ENCODE measurements at regions not wholly inside any gene's neighbourhood (a gene's known extent, or its start where the extent isn't known, plus 50 kb on each side); places are given as distances from the start of the nearest gene placed in this dataset.

GRCh38 chr5:2696156-2696807 lies 55.2 kb downstream of the IRX2 start:
- Mint-ChIP-seq H3K27me3 (peaks cover 5% of the 10 kb centered on the region), H3K4me3 (no peak overlapping the region), H3K36me3 (no peaks in the 10 kb centered on the region), H3K27ac (no peak overlapping the region), H3K9me3 (peaks cover 3% of the 10 kb centered on the region), H3K4me1 (no peaks in the 10 kb centered on the region)
- no peak for DNase-seq

- Mint-ChIP-seq H3K9me3 (peaks cover 3% of the 10 kb centered on the region), H3K27me3 (no peaks in the 10 kb centered on the region), H3K36me3 (no peaks in the 10 kb centered on the region), H3K4me1 (no peaks in the 10 kb centered on the region), H3K27ac (no peak overlapping the region), H3K4me3 (no peak overlapping the region)
- DNase-seq = no peak
Measured at GRCh38 chr5:2695200-2695891, 56.1 kb downstream of the IRX2 start.

- DNase-seq = no peak
- Mint-ChIP-seq H3K36me3 (no peaks in the 10 kb centered on the region), H3K4me3 (no peak overlapping the region), H3K9me3 (peaks cover 3% of the 10 kb centered on the region), H3K4me1 (no peaks in the 10 kb centered on the region), H3K27me3 (no peaks in the 10 kb centered on the region), H3K27ac (no peak overlapping the region)
Measured at GRCh38 chr5:2691530-2691929, 59.9 kb downstream of the IRX2 start.

GRCh38 chr5:2690293-2690692 lies 61.2 kb downstream of the IRX2 start:
- DNase-seq = no peak
- no peak overlapping the region for H3K27ac Mint-ChIP-seq
- H3K36me3 Mint-ChIP-seq = no peaks in the 10 kb centered on the region
- no peaks in the 10 kb centered on the region for H3K4me1 Mint-ChIP-seq
- no peaks in the 10 kb centered on the region for H3K27me3 Mint-ChIP-seq
- no peak overlapping the region for H3K4me3 Mint-ChIP-seq
- H3K9me3 Mint-ChIP-seq = peaks cover 3% of the 10 kb centered on the region

GRCh38 chr5:2688586-2688985 lies 62.9 kb downstream of the IRX2 start:
- Mint-ChIP-seq H3K4me3 (no peak overlapping the region), H3K9me3 (no peaks in the 10 kb centered on the region), H3K36me3 (no peaks in the 10 kb centered on the region), H3K4me1 (no peaks in the 10 kb centered on the region), H3K27ac (no peak overlapping the region), H3K27me3 (no peaks in the 10 kb centered on the region)
- DNase-seq = no peak

- no peaks in the 10 kb centered on the region for H3K27me3 Mint-ChIP-seq
- no peaks in the 10 kb centered on the region for H3K9me3 Mint-ChIP-seq
- H3K27ac Mint-ChIP-seq = no peak overlapping the region
- no peaks in the 10 kb centered on the region for H3K36me3 Mint-ChIP-seq
- DNase-seq = no peak
- no peaks in the 10 kb centered on the region for H3K4me1 Mint-ChIP-seq
- no peak overlapping the region for H3K4me3 Mint-ChIP-seq
Measured at GRCh38 chr5:2687746-2688145, 63.7 kb downstream of the IRX2 start.

- H3K27me3 Mint-ChIP-seq = no peaks in the 10 kb centered on the region
- H3K36me3 Mint-ChIP-seq = no peaks in the 10 kb centered on the region
- no peak overlapping the region for H3K27ac Mint-ChIP-seq
- no peaks in the 10 kb centered on the region for H3K4me1 Mint-ChIP-seq
- H3K4me3 Mint-ChIP-seq = no peak overlapping the region
- no peaks in the 10 kb centered on the region for H3K9me3 Mint-ChIP-seq
- no peak for DNase-seq
Measured at GRCh38 chr5:2686321-2687124, 65.0 kb downstream of the IRX2 start.

GRCh38 chr5:2685651-2686272 lies 65.7 kb downstream of the IRX2 start:
- Mint-ChIP-seq H3K4me1 (no peaks in the 10 kb centered on the region), H3K4me3 (no peak overlapping the region), H3K27me3 (no peaks in the 10 kb centered on the region), H3K9me3 (no peaks in the 10 kb centered on the region), H3K36me3 (no peaks in the 10 kb centered on the region), H3K27ac (no peak overlapping the region)
- DNase-seq = no peak

- Mint-ChIP-seq H3K4me3 (no peak overlapping the region), H3K4me1 (no peaks in the 10 kb centered on the region), H3K27me3 (no peaks in the 10 kb centered on the region), H3K27ac (no peak overlapping the region), H3K36me3 (no peaks in the 10 kb centered on the region), H3K9me3 (no peaks in the 10 kb centered on the region)
- DNase-seq = no peak
Measured at GRCh38 chr5:2684606-2685005, 66.9 kb downstream of the IRX2 start.

GRCh38 chr5:2683720-2684119 lies 67.8 kb downstream of the IRX2 start:
- Mint-ChIP-seq H3K4me3 (no peak overlapping the region), H3K27me3 (no peaks in the 10 kb centered on the region), H3K9me3 (no peaks in the 10 kb centered on the region), H3K4me1 (no peaks in the 10 kb centered on the region), H3K27ac (no peak overlapping the region), H3K36me3 (no peaks in the 10 kb centered on the region)
- DNase-seq = no peak

GRCh38 chr5:2681476-2681875 lies 70.0 kb downstream of the IRX2 start:
- H3K36me3 Mint-ChIP-seq = no peaks in the 10 kb centered on the region
- H3K4me3 Mint-ChIP-seq = no peak overlapping the region
- H3K4me1 Mint-ChIP-seq = no peaks in the 10 kb centered on the region
- H3K27ac Mint-ChIP-seq = no peak overlapping the region
- no peaks in the 10 kb centered on the region for H3K9me3 Mint-ChIP-seq
- H3K27me3 Mint-ChIP-seq = no peaks in the 10 kb centered on the region
- DNase-seq = no peak

GRCh38 chr5:2680979-2681378 lies 70.5 kb downstream of the IRX2 start:
- no peak overlapping the region for H3K4me3 Mint-ChIP-seq
- no peak for DNase-seq
- H3K4me1 Mint-ChIP-seq = no peaks in the 10 kb centered on the region
- no peak overlapping the region for H3K27ac Mint-ChIP-seq
- H3K9me3 Mint-ChIP-seq = no peaks in the 10 kb centered on the region
- H3K27me3 Mint-ChIP-seq = no peaks in the 10 kb centered on the region
- H3K36me3 Mint-ChIP-seq = no peaks in the 10 kb centered on the region

GRCh38 chr5:2677689-2678088 lies 73.8 kb downstream of the IRX2 start:
- Mint-ChIP-seq H3K4me3 (no peak overlapping the region), H3K4me1 (no peaks in the 10 kb centered on the region), H3K27me3 (no peaks in the 10 kb centered on the region), H3K36me3 (no peaks in the 10 kb centered on the region), H3K9me3 (no peaks in the 10 kb centered on the region), H3K27ac (no peak overlapping the region)
- DNase-seq = no peak

- H3K9me3 Mint-ChIP-seq = no peaks in the 10 kb centered on the region
- no peaks in the 10 kb centered on the region for H3K4me1 Mint-ChIP-seq
- DNase-seq = no peak
- no peaks in the 10 kb centered on the region for H3K36me3 Mint-ChIP-seq
- no peaks in the 10 kb centered on the region for H3K27me3 Mint-ChIP-seq
- H3K4me3 Mint-ChIP-seq = no peak overlapping the region
- H3K27ac Mint-ChIP-seq = no peak overlapping the region
Measured at GRCh38 chr5:2675548-2675947, 75.9 kb downstream of the IRX2 start.

GRCh38 chr5:2674456-2674855 lies 77.0 kb downstream of the IRX2 start:
- Mint-ChIP-seq H3K27me3 (no peaks in the 10 kb centered on the region), H3K36me3 (no peaks in the 10 kb centered on the region), H3K4me3 (no peak overlapping the region), H3K4me1 (no peaks in the 10 kb centered on the region), H3K27ac (no peak overlapping the region), H3K9me3 (no peaks in the 10 kb centered on the region)
- no peak for DNase-seq

Measured in activated naive CD8-positive, alpha-beta T cell treated with anti-CD3 and anti-CD28 coated beads for 36 hours (primary cell).